ENCODE measurements at regions not wholly inside any gene's neighbourhood (a gene's known extent, or its start where the extent isn't known, plus 50 kb on each side); places are given as distances from the start of the nearest gene placed in this dataset.

GRCh38 chr2:5842326-5842725, 150.1 kb downstream of the SOX11 start:
- TF ChIP-seq CTCF (IDR thresholded peaks at IDR 0.05; ENCODE audit: insufficient read depth, low read length, missing control alignments) = no peak

GRCh38 chr2:5845798-5846330, 153.7 kb downstream of the SOX11 start:
- no peak for TF ChIP-seq CTCF (IDR thresholded peaks at IDR 0.05; ENCODE audit: insufficient read depth, low read length, missing control alignments)
- CTCF ChIA-PET = no interaction called here
- no peak for DNase-seq (ENCODE audit: low read depth, low spot score)
- H3K4me3 ChIP-seq (ENCODE audit: low read depth, low read length) = no peak overlapping the region
- POLR2A ChIA-PET = interaction anchor here (1.4 kb wide), 1 partner anchor 69 kb away, joined by 5 read pairs; no protein-coding TSS in a partner anchor

More at GRCh38 chr2:5842326-5842725, 150.1 kb downstream of the SOX11 start:
- no peak overlapping the region for H3K4me3 ChIP-seq (ENCODE audit: low read depth, low read length)
- no peak for DNase-seq (ENCODE audit: low read depth, low spot score)
- ChIA-PET CTCF (no interaction called here), POLR2A (no interaction called here)

GRCh38 chr2:5846881-5847280, 154.7 kb downstream of the SOX11 start:
- no peak overlapping the region for H3K4me3 ChIP-seq (ENCODE audit: low read depth, low read length)
- peak; percentile 45 for DNase-seq (ENCODE audit: low read depth, low spot score)
- ChIA-PET POLR2A (interaction anchor here (1.4 kb wide), 1 partner anchor 68 kb away, joined by 5 read pairs; no protein-coding TSS in a partner anchor), CTCF (interaction anchor here (1.1 kb wide), 1 partner anchor 16 kb away, joined by 3 read pairs; no protein-coding TSS in a partner anchor)
- TF ChIP-seq CTCF (IDR thresholded peaks at IDR 0.05; ENCODE audit: insufficient read depth, low read length, missing control alignments) = no peak

GRCh38 chr2:5849562-5849961, 157.4 kb downstream of the SOX11 start:
- POLR2A ChIA-PET = no interaction called here
- TF ChIP-seq CTCF (IDR thresholded peaks at IDR 0.05; ENCODE audit: insufficient read depth, low read length, missing control alignments) = no peak
- no peak for DNase-seq (ENCODE audit: low read depth, low spot score)
- H3K4me3 ChIP-seq (ENCODE audit: low read depth, low read length) = no peak overlapping the region
- CTCF ChIA-PET = interaction anchor here (1.1 kb wide), 1 partner anchor 67 kb away, joined by 3 read pairs; no protein-coding TSS in a partner anchor

- POLR2A ChIA-PET = interaction anchor here (0.9 kb wide), 1 partner anchor 64 kb away, joined by 4 read pairs; no protein-coding TSS in a partner anchor
- H3K4me3 ChIP-seq (ENCODE audit: low read depth, low read length) = no peak overlapping the region
- TF ChIP-seq CTCF (IDR thresholded peaks at IDR 0.05; ENCODE audit: insufficient read depth, low read length, missing control alignments) = no peak
- peak; percentile 34 for DNase-seq (ENCODE audit: low read depth, low spot score)
- CTCF ChIA-PET = interaction anchor here (2.0 kb wide), 1 partner anchor 64 kb away, joined by 5 read pairs; no protein-coding TSS in a partner anchor
These were observed 159.2 kb downstream of the SOX11 start for GRCh38 chr2:5851410-5851809.

- POLR2A ChIA-PET = no interaction called here
- CTCF ChIA-PET = no interaction called here
- no peak for DNase-seq (ENCODE audit: low read depth, low spot score)
- no peak for TF ChIP-seq CTCF (IDR thresholded peaks at IDR 0.05; ENCODE audit: insufficient read depth, low read length, missing control alignments)
- no peak overlapping the region for H3K4me3 ChIP-seq (ENCODE audit: low read depth, low read length)
These were observed 162.6 kb downstream of the SOX11 start for GRCh38 chr2:5854797-5855196.
